ENCODE measurements at regions not wholly inside any gene's neighbourhood (a gene's known extent, or its start where the extent isn't known, plus 50 kb on each side); places are given as distances from the start of the nearest gene placed in this dataset.

- no peaks in the 10 kb centered on the region for H4K20me1 ChIP-seq (replicated peaks in 1 of 2; ENCODE audit: control insufficient read depth in 1 of 2, insufficient read depth in 2 of 2, low read length in 2 of 2)
- H3K4me3 ChIP-seq (ENCODE audit: extremely low read depth in 1 of 4, insufficient read depth in 2 of 4, low read depth in 3 of 4, low read length in 4 of 4) = no peak overlapping the region
- H3K4me2 ChIP-seq (ENCODE audit: insufficient read depth in 1 of 2, low read depth in 2 of 2, low read length in 2 of 2) = no peak overlapping the region
- H2BK5ac ChIP-seq (ENCODE audit: low read depth, low read length) = no peak overlapping the region; the same call in 1 of the 2 replicates
- H3K9ac ChIP-seq (replicated peaks in 1 of 4; ENCODE audit: extremely low read depth in 1 of 4, low read depth in 3 of 4, low read length in 3 of 4) = no peak overlapping the region
- peaks cover 0 to 3% (median 1%) of the 10 kb centered on the region in 4 experiments; a peak in 5 of 8 replicates for H3K36me3 ChIP-seq (ENCODE audit: control insufficient read depth in 2 of 4, insufficient read depth in 4 of 4, low read length in 3 of 4)
- no peak overlapping the region for H2BK20ac ChIP-seq (ENCODE audit: low read length)
- H2BK120ac ChIP-seq (replicated peaks; ENCODE audit: low read depth, low read length) = no peak overlapping the region
- no peak overlapping the region for H2BK15ac ChIP-seq (ENCODE audit: low read length)
- H3K14ac ChIP-seq (ENCODE audit: insufficient read length) = no peak overlapping the region
- H2AFZ ChIP-seq (ENCODE audit: low read length) = no peak overlapping the region
- H3K27me3 ChIP-seq (replicated peaks in 1 of 4; ENCODE audit: control insufficient read depth in 3 of 4, extremely low read depth in 1 of 4, insufficient read depth in 3 of 4, low read length in 3 of 4) = no peaks in the 10 kb centered on the region; a peak in 2 of 7 replicates
- no peaks in the 10 kb centered on the region for H3K9me3 ChIP-seq (ENCODE audit: insufficient read depth in 2 of 2, low read depth in 1 of 2, low read length in 1 of 2)
- no peak overlapping the region for H4K8ac ChIP-seq (ENCODE audit: extremely low read depth, insufficient read depth, low read length)
- CTCF ChIA-PET (ENCODE audit: partially characterized antibody) = interaction anchor here (0.7 kb wide), 1 partner anchor 82 kb away, joined by 4 read pairs; no protein-coding TSS in a partner anchor
- H3K56ac ChIP-seq (replicated peaks; ENCODE audit: insufficient read length, low read depth, low read length) = no peak overlapping the region
- H3K18ac ChIP-seq (ENCODE audit: extremely low read depth, low read length) = no peak overlapping the region
- DNase-seq (ENCODE audit: low read depth in 1 of 2, low spot score in 2 of 2) (no peak), FAIRE-seq (no peak)
- no peaks in the 10 kb centered on the region for H3K79me2 ChIP-seq (ENCODE audit: control insufficient read depth in 1 of 2, insufficient read depth in 2 of 2, low read length in 2 of 2)
- no peak overlapping the region for H4K5ac ChIP-seq (ENCODE audit: insufficient read length, low read depth, low read length)
- H3K27ac ChIP-seq (ENCODE audit: low read depth, low read length) = no peak overlapping the region
- WGBS, 2 experiments (ENCODE audit: extremely low coverage in 1 of 2, insufficient coverage in 1 of 2, insufficient read length in 1 of 2, insufficient replicate concordance in 2 of 2, low coverage in 1 of 2, low lambda C conversion rate in 2 of 2, missing lambda C conversion rate in 1 of 2) = 90% methylated on average over 6 of the region's 6 CpGs; no CpG with 5 or more reads in 1 of the 2 experiments
- H4K91ac ChIP-seq (replicated peaks; ENCODE audit: insufficient read length, low read length) = no peak overlapping the region
- peaks cover 0 to 12% (median 8%) of the 10 kb centered on the region in 4 experiments; a peak in 5 of 7 replicates for H3K4me1 ChIP-seq (replicated peaks in 1 of 4; ENCODE audit: control insufficient read depth in 3 of 4, insufficient read depth in 4 of 4, low read length in 3 of 4)
- no peak overlapping the region for H3K23ac ChIP-seq (ENCODE audit: insufficient read length)
- H3K79me1 ChIP-seq (ENCODE audit: low read depth, low read length) = no peaks in the 10 kb centered on the region
- 0 out of 2 replicates have a peak overlapping the region, but pooled peaks have one; percentile 68 for H2BK12ac ChIP-seq (ENCODE audit: low read depth, low read length)
- H3K4ac ChIP-seq (replicated peaks; ENCODE audit: insufficient read length, low read depth, low read length) = no peak overlapping the region
- H2AK5ac ChIP-seq (ENCODE audit: low read depth, low read length) = 0 out of 2 replicates have a peak overlapping the region, but pooled peaks have one; percentile 39
- H3K23me2 ChIP-seq (ENCODE audit: low read depth, low read length) = no peaks in the 10 kb centered on the region
- POLR2A ChIA-PET (ENCODE audit: partially characterized antibody) = no interaction called here
- TF ChIP-seq SIN3A (conservative IDR thresholded peaks at IDR 0.05 in 1 of 2, IDR thresholded peaks at IDR 0.05 in 1 of 2; ENCODE audit: low read depth in 1 of 2, low read length in 2 of 2) (no peak), CEBPB (IDR thresholded peaks at IDR 0.05; ENCODE audit: low read depth, low read length) (no peak), SIX5 (IDR thresholded peaks at IDR 0.05; ENCODE audit: low read depth, low read length) (no peak), NRF1 (IDR thresholded peaks at IDR 0.05; ENCODE audit: low read depth, low read length) (no peak), SP1 (IDR thresholded peaks at IDR 0.05; ENCODE audit: low read depth, low read length) (no peak), TBP (IDR thresholded peaks at IDR 0.05; ENCODE audit: low read depth, low read length) (no peak), EP300 (IDR thresholded peaks at IDR 0.05; ENCODE audit: borderline replicate concordance in 1 of 2, low read depth in 2 of 2, low read length in 2 of 2) (no peak), KDM1A (IDR thresholded peaks at IDR 0.05; ENCODE audit: borderline replicate concordance, low read length) (no peak), CTBP2 (IDR thresholded peaks at IDR 0.05; ENCODE audit: borderline replicate concordance, insufficient read depth, insufficient read length, low read length) (no peak), ATF2 (IDR thresholded peaks at IDR 0.05; ENCODE audit: low read length) (no peak), KDM5A (IDR thresholded peaks at IDR 0.05; ENCODE audit: low read length) (no peak), MAFK (IDR thresholded peaks at IDR 0.05; ENCODE audit: low read depth, low read length) (no peak), EGR1 (IDR thresholded peaks at IDR 0.05; ENCODE audit: borderline replicate concordance, low read depth, low read length) (no peak)
Measured at GRCh38 chr7:140996-141395, 51.4 kb upstream of the FAM20C start.

All from H1 (cell line).